Neural cell (in vitro differentiated cells): ENCODE measurements at regions not wholly inside any gene's neighbourhood (a gene's known extent, or its start where the extent isn't known, plus 50 kb on each side); places are given as distances from the start of the nearest gene placed in this dataset.

Source experiments
- H2AFZ ChIP-seq: fragments of 200-600, 300-800 bp; sonication (generic), shearing (Covaris generic); 2 replicates; pipeline ENCODE4 v1.6.0; 2014; ENCODE audit warnings: low read depth, mild to moderate bottlenecking, antibody characterized with exemption, low read length, moderate library complexity
- H3F3A ChIP-seq: fragments of 200-600 bp; shearing (Covaris generic); 2 replicates; pipeline ENCODE4 v1.6.1; 2016; ENCODE audit warnings: mild to moderate bottlenecking, moderate library complexity, mixed read lengths, antibody characterized with exemption, low read length; ENCODE audit not compliant: insufficient read depth, poor library complexity, severe bottlenecking
- H3K27ac ChIP-seq: fragments of 200-600, 300-800 bp; sonication (generic), shearing (Covaris generic); 2 replicates; pipeline ENCODE4 v1.5.1; 2014; ENCODE audit warnings: mild to moderate bottlenecking, low read length, moderate library complexity
- H3K27me3 ChIP-seq: fragments of 300-800, 200-600 bp; sonication (generic), shearing (Covaris generic); 2 replicates; pipeline ENCODE4 v1.6.0; 2014; ENCODE audit warnings: mild to moderate bottlenecking, low read depth, low read length, moderate library complexity; ENCODE audit not compliant: insufficient read depth
- H3K36me3 ChIP-seq: fragments of 300-800, 200-600 bp; sonication (generic), shearing (Covaris generic); 2 replicates; pipeline ENCODE4 v1.5.1; 2014; ENCODE audit warnings: mild to moderate bottlenecking, antibody characterized with exemption, low read length, moderate library complexity; ENCODE audit not compliant: insufficient read depth
- H3K4me2 ChIP-seq: fragments of 300-800, 200-600 bp; sonication (generic), shearing (Covaris generic); 2 replicates; pipeline ENCODE4 v1.6.0; 2014; ENCODE audit warnings: mild to moderate bottlenecking, low read length
- H3K4me3 ChIP-seq: fragments of 300-800, 200-600 bp; sonication (generic), shearing (Covaris generic); 2 replicates; pipeline ENCODE4 v1.5.1; 2014; ENCODE audit warnings: mild to moderate bottlenecking, low read length, moderate library complexity
- H3K79me2 ChIP-seq: fragments of 200-600 bp; shearing (Covaris generic); replicated peaks from 2 replicates; pipeline ENCODE4 v1.6.0; 2014; ENCODE audit warnings: mild to moderate bottlenecking, low read length, moderate library complexity; ENCODE audit not compliant: insufficient read depth
- H3K9ac ChIP-seq: fragments of 300-800, 200-600 bp; sonication (generic), shearing (Covaris generic); 2 replicates; pipeline ENCODE4 v1.6.1; 2016; ENCODE audit warnings: mild to moderate bottlenecking, low read length, mixed read lengths
- H3K9me2 ChIP-seq: fragments of 200-600 bp; shearing (Covaris generic); 2 replicates; pipeline ENCODE4 v1.6.1; 2016; ENCODE audit warnings: mild to moderate bottlenecking, low read length, mixed read lengths; ENCODE audit not compliant: insufficient read depth
- H3K9me3 ChIP-seq: fragments of 200-600, 300-800 bp; sonication (generic), shearing (Covaris generic); 2 replicates; pipeline ENCODE4 v1.6.1; 2016; ENCODE audit warnings: mild to moderate bottlenecking, mixed run types, low read length, moderate library complexity, mixed read lengths
- H4K20me1 ChIP-seq: fragments of 200-600 bp; shearing (Covaris generic); 2 replicates; pipeline ENCODE4 v1.6.1; 2016; ENCODE audit warnings: mild to moderate bottlenecking, mixed run types; ENCODE audit not compliant: insufficient read depth
- EP300 ChIP-seq: fragments of 450-650 bp; conservative IDR thresholded peaks from 2 replicates; pipeline ENCODE4 v1.6.1; 2014; ENCODE audit warnings: antibody characterized with exemption, mild to moderate bottlenecking, moderate library complexity; ENCODE audit not compliant: poor library complexity, severe bottlenecking
- EZH2 ChIP-seq: fragments of 200-600, 300-800 bp; shearing (Covaris generic), sonication (generic); IDR thresholded peaks from 2 replicates; pipeline ENCODE4 v1.6.1; 2014; ENCODE audit warnings: antibody characterized with exemption, low read length, borderline replicate concordance, mild to moderate bottlenecking; ENCODE audit not compliant: insufficient read depth, poor library complexity, severe bottlenecking
- MXI1 ChIP-seq: fragments of 450-650 bp; conservative IDR thresholded peaks from 2 replicates; pipeline ENCODE4 v1.6.1; 2014; ENCODE audit warnings: antibody characterized with exemption, mild to moderate bottlenecking; ENCODE audit not compliant: poor library complexity, severe bottlenecking
- POLR2AphosphoS5 ChIP-seq: IDR thresholded peaks from 2 replicates; pipeline ENCODE4 v1.6.1; 2012
- RAD21 ChIP-seq: fragments of 450-650 bp; conservative IDR thresholded peaks from 2 replicates; pipeline ENCODE4 v1.6.1; 2014; ENCODE audit warnings: antibody characterized with exemption, mild to moderate bottlenecking, moderate library complexity
- SMC3 ChIP-seq: fragments of 450-650 bp; conservative IDR thresholded peaks from 2 replicates; pipeline ENCODE4 v1.6.1; 2014; ENCODE audit warnings: antibody characterized with exemption, mild to moderate bottlenecking, moderate library complexity; ENCODE audit not compliant: poor library complexity
- TAF1 ChIP-seq: IDR thresholded peaks from 2 replicates; pipeline ENCODE4 v1.6.1; 2012; ENCODE audit warnings: low read depth
- TF ChIP-seq, protein P1 (sequence below): fragments of 450-650 bp; IDR thresholded peaks from 2 replicates; pipeline ENCODE4 v1.5.1; 2014; ENCODE audit warnings: antibody characterized with exemption, mild to moderate bottlenecking, moderate library complexity; ENCODE audit not compliant: poor library complexity, severe bottlenecking
- TF ChIP-seq, protein P2 (sequence below): IDR thresholded peaks from 2 replicates; pipeline ENCODE4 v1.6.1; 2012; ENCODE audit warnings: borderline replicate concordance

DNA sequence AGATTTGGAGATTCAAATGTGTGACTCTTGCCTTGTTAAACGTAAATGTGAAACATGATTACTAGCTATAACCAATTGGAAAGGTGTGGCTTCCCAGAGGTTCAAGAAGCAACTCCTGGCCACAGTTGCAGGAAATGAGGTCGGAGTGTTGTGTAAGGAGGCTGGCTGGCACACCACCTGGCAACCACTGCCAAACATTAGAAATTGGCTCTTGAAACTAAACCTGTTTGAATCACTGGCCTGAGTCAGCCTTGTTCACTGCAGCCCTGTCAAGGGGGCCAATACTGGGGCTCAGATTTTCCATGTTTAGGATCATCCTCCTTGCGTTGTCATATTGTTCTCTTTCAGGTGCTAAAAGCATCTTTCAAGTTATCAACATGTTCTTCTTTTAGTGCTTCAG is 206.3 kb downstream of the ARL6IP6 start:
- Histone ChIP-seq H3K36me3 (no peaks in the 10 kb centered on the region), H3F3A (no peaks in the 10 kb centered on the region), H4K20me1 (no peaks in the 10 kb centered on the region), H3K27ac (no peak overlapping the region), H3K79me2 (no peaks in the 10 kb centered on the region), H3K4me2 (no peak overlapping the region), H3K27me3 (no peaks in the 10 kb centered on the region), H3K9me2 (no peaks in the 10 kb centered on the region), H2AFZ (no peak overlapping the region), H3K9me3 (no peaks in the 10 kb centered on the region), H3K9ac (no peak overlapping the region), H3K4me3 (no peak overlapping the region)
- TF ChIP-seq, protein P1, sequence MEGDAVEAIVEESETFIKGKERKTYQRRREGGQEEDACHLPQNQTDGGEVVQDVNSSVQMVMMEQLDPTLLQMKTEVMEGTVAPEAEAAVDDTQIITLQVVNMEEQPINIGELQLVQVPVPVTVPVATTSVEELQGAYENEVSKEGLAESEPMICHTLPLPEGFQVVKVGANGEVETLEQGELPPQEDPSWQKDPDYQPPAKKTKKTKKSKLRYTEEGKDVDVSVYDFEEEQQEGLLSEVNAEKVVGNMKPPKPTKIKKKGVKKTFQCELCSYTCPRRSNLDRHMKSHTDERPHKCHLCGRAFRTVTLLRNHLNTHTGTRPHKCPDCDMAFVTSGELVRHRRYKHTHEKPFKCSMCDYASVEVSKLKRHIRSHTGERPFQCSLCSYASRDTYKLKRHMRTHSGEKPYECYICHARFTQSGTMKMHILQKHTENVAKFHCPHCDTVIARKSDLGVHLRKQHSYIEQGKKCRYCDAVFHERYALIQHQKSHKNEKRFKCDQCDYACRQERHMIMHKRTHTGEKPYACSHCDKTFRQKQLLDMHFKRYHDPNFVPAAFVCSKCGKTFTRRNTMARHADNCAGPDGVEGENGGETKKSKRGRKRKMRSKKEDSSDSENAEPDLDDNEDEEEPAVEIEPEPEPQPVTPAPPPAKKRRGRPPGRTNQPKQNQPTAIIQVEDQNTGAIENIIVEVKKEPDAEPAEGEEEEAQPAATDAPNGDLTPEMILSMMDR = no peak
- TF ChIP-seq EP300 (no peak), TAF1 (no peak), MXI1 (no peak), EZH2 (no peak), POLR2AphosphoS5 (no peak), SMC3 (no peak), RAD21 (no peak)

DNA sequence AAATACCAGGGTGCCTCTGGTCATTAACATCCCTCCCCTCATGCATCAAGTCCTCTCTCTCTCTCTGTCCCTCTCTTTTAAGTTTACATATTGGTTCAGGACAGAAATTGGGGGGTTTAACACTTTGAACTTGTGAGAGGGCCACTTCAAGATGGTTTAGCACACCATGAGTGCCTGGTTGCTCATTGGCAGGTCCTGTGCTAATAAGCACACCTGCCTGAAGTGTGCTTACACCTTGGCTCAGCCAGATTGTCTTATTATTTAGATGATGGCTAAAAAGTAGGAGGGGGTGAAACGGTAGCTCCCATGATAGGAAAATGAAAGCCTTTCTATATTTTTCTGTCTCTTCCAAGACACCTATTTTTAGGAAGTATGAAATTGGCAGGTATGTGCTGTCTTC is 205.8 kb downstream of the ARL6IP6 start:
- Histone ChIP-seq H3K9me2 (no peaks in the 10 kb centered on the region), H3K27ac (no peak overlapping the region), H2AFZ (no peak overlapping the region), H3K9me3 (no peaks in the 10 kb centered on the region), H3K9ac (no peak overlapping the region), H3K36me3 (no peaks in the 10 kb centered on the region), H3K27me3 (no peaks in the 10 kb centered on the region), H3K79me2 (no peaks in the 10 kb centered on the region), H3F3A (no peaks in the 10 kb centered on the region), H3K4me2 (no peak overlapping the region), H3K4me3 (no peak overlapping the region), H4K20me1 (no peaks in the 10 kb centered on the region)
- TF ChIP-seq, protein P1 = no peak
- TF ChIP-seq EZH2 = no peak
- TF ChIP-seq RAD21 = no peak
- TF ChIP-seq, protein P2, sequence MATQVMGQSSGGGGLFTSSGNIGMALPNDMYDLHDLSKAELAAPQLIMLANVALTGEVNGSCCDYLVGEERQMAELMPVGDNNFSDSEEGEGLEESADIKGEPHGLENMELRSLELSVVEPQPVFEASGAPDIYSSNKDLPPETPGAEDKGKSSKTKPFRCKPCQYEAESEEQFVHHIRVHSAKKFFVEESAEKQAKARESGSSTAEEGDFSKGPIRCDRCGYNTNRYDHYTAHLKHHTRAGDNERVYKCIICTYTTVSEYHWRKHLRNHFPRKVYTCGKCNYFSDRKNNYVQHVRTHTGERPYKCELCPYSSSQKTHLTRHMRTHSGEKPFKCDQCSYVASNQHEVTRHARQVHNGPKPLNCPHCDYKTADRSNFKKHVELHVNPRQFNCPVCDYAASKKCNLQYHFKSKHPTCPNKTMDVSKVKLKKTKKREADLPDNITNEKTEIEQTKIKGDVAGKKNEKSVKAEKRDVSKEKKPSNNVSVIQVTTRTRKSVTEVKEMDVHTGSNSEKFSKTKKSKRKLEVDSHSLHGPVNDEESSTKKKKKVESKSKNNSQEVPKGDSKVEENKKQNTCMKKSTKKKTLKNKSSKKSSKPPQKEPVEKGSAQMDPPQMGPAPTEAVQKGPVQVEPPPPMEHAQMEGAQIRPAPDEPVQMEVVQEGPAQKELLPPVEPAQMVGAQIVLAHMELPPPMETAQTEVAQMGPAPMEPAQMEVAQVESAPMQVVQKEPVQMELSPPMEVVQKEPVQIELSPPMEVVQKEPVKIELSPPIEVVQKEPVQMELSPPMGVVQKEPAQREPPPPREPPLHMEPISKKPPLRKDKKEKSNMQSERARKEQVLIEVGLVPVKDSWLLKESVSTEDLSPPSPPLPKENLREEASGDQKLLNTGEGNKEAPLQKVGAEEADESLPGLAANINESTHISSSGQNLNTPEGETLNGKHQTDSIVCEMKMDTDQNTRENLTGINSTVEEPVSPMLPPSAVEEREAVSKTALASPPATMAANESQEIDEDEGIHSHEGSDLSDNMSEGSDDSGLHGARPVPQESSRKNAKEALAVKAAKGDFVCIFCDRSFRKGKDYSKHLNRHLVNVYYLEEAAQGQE = no peak
- no peak for TF ChIP-seq SMC3
- TF ChIP-seq TAF1 = no peak
- no peak for TF ChIP-seq EP300
- no peak for TF ChIP-seq POLR2AphosphoS5
- no peak for TF ChIP-seq MXI1
